ENCODE measurements at regions not wholly inside any gene's neighbourhood (a gene's known extent, or its start where the extent isn't known, plus 50 kb on each side); places are given as distances from the start of the nearest gene placed in this dataset.

DNA sequence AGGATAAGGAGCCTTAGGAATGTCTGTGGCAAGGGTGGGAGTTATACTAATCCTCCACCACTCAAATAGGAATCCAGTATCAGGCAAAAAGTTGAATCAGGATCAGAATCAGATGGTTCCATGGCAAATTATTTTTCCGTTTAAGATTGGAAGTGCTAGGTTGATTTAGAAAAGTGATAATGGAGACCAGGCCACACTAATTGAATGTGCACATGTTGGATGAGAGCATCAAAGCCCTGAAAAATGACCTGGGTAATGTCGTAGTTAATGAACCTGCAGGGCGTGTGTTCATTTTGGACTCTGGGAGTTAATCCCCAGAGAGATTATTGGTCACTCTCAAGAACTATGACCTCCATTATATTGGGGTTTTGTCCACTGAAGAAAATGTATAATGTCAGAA is 53.3 kb upstream of the UBN2 start:
- TF ChIP-seq, protein P1, sequence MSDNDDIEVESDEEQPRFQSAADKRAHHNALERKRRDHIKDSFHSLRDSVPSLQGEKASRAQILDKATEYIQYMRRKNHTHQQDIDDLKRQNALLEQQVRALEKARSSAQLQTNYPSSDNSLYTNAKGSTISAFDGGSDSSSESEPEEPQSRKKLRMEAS (IDR thresholded peaks at IDR 0.05): no peak
- TF ChIP-seq YY1 (IDR thresholded peaks at IDR 0.05; ENCODE audit: low read depth): no peak
- TF ChIP-seq EP300 (IDR thresholded peaks at IDR 0.05; ENCODE audit: borderline replicate concordance): no peak
- TF ChIP-seq TAF1 (IDR thresholded peaks at IDR 0.05; ENCODE audit: low read depth): no peak
- TF ChIP-seq EGR1 (IDR thresholded peaks at IDR 0.05): no peak
- TF ChIP-seq USF1 (IDR thresholded peaks at IDR 0.05): no peak
